ENCODE measurements at regions not wholly inside any gene's neighbourhood (a gene's known extent, or its start where the extent isn't known, plus 50 kb on each side); places are given as distances from the start of the nearest gene placed in this dataset.
A peak's percentile ranks its signal among the peaks of the same experiment; 100 is the strongest.

- no peak for DNase-seq
These were observed 176.2 kb downstream of the BUD13 start for GRCh38 chr11:116596346-116597260.

DNA sequence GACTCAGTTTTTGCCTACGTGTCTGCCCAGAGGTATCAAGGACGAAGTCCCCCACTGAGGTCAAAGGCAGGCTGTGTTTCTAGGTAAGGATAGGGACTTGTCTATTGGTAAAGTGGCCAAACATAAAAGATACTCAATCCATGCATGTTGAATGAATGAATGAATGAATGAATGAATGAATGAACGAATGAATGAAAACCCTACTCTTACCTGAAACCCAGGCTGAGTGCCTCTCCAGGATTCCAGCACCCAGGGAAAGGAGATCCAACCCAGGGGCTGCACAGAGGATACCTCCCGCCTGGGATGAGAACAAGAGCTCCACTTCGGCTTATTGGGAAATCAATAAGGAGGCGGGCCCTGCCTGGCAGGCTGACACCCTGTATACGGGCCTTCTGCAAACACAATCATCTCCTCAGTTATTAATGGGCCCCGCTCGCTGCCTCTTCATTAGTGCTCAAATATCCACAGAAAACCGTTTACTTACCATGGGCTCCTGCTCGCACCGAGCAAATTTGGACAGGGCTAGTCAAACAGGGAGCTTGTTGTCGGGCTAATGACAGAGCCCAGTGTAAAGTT is 177.4 kb downstream of the BUD13 start:
- no peak for DNase-seq

DNA sequence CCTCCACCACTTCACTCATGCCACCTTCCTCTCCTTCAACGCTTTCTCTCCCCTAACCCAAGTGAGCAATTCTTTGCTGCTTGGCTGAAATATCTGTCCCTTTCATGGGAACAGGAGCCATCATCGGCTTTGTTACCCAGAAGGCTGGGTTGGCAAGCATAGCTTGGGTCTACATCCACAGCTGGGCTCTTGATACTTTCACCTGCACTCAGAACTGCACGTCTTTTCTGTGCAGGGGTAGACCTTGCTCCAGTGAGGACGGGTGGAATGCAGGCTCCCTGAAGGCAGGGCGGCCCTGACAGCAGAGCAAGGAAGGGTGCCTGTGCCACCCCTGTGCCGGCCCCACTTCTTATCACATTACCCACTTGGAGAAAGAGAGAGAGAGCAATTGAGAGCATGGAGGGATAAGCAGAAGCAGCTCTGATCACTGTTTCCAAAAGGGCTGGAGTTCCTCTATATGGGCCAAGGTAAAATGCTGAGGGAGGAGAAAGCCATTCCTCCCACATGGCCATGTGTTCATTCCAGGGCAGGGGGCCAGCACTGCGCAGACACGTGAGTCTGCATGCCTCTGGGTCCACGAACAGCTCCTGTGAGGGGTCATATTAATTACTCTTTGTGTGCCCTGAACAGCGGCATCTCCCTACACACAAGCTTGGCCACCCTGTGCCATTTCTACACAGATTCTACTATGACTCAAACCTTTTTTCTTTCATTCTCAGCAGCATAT is 181.8 kb downstream of the BUD13 start:
- no peak for DNase-seq

- DNase-seq = no peak
These were observed 183.4 kb downstream of the BUD13 start for GRCh38 chr11:116589402-116589801.

DNA sequence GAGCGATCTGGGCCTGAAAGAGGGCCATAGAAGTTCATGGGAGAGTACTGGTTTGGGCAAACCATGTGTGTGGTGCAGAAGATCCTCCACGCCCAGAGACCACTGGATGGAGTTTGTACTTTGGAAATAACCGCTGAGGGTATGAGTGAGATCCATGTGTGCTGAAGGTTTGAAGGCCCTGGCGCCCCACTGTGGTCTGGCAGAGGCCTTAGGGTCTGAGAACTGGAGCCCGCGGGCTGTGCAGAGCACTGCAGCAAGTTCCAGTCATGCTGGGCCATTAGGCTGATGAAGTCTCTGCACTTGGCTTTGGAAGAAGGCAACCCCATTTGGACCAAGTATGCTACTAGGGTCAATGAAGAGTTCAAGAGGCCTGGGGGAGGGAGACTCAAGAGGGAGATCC is 186.4 kb downstream of the BUD13 start:
- DNase-seq = no peak

DNA sequence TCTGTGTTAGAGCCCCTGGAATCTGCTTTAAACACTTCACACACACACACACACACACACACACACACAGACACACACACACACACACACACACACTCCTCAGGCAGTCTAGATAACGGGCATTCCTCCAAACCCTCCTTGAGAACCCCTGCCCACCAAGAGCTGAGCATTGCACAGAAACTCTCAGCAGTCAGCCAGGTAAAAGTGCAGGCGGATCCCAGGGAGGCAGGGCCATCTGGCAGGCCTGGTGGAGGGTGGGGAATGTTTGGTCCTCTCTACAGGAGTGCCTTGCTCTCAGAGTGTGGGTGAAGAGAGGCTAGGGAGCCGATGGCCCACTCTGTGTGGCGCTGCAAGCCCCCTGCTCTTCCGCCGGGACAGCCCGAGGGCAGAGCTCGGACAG is 190.2 kb downstream of the BUD13 start:
- DNase-seq = no peak

DNA sequence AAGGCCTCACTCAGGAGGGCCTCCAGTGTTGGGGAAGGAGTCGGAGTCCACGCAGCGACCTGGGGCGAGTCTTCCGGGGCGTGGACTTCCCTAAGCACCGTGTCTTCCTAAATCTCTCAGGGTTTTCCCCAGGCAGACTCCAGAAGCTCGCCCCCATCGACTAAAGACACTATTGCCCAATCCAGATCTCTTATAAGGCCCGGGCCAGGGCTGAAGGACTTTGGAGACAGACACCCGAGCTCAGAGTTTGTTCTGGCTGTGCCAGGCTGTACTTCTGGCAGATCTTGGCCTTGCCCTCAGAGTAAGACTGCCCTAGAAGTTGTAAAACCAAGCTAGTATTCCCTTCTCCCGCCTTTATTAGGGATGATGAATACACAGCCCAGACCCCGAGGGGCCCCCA is 191.4 kb downstream of the BUD13 start:
- DNase-seq = no peak

DNA sequence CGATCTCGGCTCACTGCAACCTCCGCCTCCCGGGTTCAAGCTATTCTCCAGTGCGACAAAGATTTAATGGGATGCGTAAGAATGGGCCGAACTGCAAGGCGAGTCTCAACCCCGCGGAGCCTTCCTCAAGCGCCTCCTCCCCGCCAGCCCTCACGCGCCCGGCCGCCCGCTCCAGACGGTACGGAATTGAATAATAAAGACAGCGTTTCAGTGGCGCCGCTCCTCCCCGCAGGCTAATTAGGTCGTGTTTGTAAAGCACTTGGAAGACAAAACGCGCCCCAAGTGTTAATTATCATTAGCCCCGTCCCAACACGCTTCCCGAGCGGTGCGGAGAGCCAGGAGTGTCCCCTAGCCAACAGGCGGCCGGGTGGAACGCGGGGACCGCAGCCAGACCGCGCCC is 192.0 kb downstream of the BUD13 start:
- no peak for DNase-seq

GRCh38 chr11:116579857-116580727 is 192.7 kb downstream of the BUD13 start:
- no peak for DNase-seq

GRCh38 chr11:116579031-116579653 is 193.6 kb downstream of the BUD13 start:
- DNase-seq = no peak

DNA sequence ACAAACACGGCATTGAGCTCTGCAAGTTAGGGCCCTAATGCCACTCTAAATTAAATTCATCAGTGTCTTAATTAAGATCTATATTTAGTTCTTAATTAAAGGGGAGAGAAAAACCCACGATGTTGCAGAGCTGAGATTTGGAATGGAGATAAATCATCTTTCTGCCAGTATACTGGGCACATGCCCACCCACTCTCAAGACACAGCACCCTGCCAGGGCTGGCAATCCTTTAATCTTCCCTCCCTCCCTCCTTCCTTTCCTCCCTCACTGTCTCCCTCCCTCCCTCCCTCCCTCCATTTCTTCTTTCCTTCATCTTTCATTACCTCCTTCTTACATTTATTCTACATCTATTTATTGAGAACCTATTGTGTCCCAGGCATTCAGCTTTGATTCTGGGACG is 194.8 kb downstream of the BUD13 start:
- DNase-seq = no peak

GRCh38 chr11:116577273-116577672 is 195.5 kb downstream of the BUD13 start:
- no peak for DNase-seq

DNA sequence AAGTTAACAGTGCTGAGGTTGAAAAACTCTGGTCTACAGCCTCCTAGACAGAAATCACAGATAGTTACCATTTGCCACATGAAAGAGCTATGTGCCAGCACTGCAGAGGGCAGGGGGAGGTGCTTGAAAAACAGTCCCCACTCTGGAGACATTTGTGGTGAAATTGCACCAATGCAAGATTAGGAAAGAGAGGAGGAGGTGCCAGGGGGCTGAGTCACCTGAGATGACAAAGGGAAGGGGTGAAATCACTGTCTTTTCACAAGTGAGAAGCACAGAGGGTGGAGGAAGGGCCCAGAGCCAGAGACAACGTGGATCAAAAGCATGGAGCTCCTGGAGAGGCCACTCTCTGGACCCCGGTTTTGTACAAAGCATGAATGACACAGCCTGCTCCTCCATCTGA is 196.3 kb downstream of the BUD13 start:
- peak; percentile 8 for DNase-seq

DNA sequence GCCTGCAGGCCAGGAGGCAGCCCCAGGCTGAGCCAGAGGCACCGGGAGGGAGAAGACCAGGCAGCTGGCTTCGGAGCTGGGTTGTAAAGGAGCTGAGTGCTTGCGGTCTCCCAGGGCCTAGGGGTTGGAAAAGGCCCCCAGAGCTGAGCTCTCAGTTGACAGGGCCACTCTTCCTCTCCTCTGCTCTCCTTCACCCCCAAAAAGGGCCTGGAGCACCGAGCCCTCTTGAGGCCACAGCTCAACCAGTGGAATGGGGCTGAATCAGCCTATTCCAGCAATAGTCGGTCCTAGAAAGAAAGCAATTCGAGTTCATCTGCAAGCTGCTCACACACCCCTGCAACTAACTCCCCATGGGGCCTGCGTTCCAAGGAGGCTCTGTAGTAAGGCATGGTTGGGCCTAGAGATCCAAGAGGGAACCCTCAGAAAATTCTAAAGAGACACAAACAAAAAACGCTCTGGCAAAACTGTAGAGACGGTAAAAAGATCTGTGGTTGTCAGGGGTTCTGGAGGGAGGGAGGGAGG is 205.0 kb downstream of the BUD13 start:
- no peak for DNase-seq

DNA sequence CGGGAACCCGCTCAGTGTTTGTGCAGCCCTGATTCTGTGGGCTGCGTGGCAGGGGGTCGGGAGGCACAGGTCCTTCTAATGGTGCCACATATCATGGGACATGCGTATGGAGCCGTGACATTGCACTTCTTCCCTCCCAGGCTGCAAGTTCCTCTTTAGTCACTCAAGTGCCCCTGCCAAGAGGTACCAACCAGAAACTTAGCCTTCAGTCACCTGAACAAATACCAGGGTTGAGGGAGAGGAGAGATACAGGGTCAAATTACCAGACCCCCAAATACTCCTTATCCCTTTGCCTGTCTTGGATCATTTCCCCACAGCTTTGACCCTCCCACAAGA is 209.1 kb downstream of the BUD13 start:
- DNase-seq = no peak

- no peak for DNase-seq
These were observed 209.6 kb downstream of the BUD13 start for GRCh38 chr11:116563028-116563711.

GRCh38 chr11:116560589-116560988 is 212.2 kb downstream of the BUD13 start:
- DNase-seq = no peak

DNA sequence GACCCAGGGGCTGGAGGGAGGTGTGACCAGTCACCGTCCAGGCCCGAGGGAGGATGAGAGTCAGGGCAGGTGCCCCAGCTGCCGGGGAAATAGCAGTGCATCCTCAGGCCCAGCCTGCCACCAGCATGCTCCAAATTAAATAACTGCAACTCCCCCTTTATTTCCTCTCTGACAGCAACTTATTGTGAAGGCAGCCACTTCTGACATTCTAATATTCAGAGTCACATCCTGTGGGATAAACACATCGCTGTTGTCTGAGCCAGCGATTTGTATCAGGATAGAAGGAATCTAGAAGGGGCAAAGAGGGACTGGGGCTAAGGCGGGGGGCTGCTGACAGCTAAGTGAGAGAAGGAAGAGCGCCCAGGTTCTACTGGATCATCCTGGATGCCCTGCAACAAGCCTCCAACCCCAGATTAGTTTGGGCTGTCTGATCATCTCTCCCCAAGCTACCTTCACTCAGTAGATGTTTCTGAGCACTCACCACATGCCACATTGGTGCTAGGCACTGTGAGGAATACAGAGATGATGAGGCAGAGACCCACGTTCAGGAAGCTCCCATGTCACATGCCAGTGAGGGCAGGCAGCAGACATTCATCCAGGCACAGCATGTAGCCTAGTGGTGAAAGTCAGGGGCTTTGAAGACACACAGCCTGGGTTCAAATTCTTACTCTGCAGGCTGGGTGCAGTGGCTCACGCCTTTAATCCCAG is 214.1 kb downstream of the BUD13 start:
- DNase-seq = no peak

DNA sequence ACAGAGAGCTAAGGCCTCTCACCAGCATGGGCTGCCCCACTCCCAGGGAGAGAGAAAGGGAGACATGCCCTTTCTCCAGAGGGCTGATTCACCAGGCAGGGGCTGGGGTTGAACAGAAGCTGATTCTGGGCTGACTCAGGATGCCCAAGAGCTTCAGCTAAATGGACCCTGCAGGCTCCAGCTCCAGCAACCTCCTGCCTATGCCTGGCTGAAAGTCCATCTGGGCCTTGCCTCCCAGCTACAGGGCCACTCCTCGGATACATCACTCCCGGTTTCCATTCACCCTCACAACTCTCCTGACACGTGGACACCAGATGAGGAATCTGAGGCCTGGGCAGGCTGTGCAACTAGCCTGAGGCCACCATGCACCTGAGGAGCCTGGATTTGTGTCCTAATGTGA is 215.5 kb downstream of the BUD13 start:
- DNase-seq = no peak

GRCh38 chr11:116556483-116556882 is 216.3 kb downstream of the BUD13 start:
- DNase-seq = no peak

DNA sequence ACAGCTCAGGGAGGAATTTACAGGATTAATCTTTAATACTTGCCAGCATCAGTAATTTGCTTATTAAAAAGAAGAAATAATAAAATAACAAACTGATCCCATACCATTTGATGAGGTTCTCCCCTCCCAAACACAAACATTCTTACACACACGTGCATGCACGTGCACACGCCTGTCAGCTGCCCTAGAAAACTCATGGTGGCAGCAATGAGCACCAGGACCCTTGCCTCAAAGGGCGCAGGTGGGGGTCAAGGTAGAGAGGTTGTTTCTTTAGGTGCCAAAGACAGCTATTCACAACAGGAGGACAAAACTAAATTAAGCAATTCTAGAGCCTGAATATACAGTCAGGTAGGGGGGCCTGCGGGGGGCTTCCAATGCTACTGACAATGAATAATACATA is 219.3 kb downstream of the BUD13 start:
- DNase-seq = no peak

Measured in inflammatory macrophage treated with lipopolysaccharide for 4 hours (primary cell).